Endothelial cell of umbilical vein (primary cell): ENCODE measurements at regions not wholly inside any gene's neighbourhood (a gene's known extent, or its start where the extent isn't known, plus 50 kb on each side); places are given as distances from the start of the nearest gene placed in this dataset.

Experiments
- BruUV-seq: library from RNA; stranded (reverse); fragments of 400-500 nt; replicated peaks from 2 replicates; lab custom pipeline; 2021; lab: Mats Ljungman, UMichigan
- CTCF ChIA-PET: fragments of 300-600, 350-600 bp; sonication (Branson Sonifier 250); formaldehyde crosslinking; loops from one replicate; lab custom pipeline; 2021; ENCODE audit warnings: antibody characterized with exemption, inconsistent platforms; lab: Charles Lee
- POLR2A ChIA-PET: fragments of 300-600, 350-600 bp; sonication (Branson Sonifier 250); formaldehyde crosslinking; loops from one replicate; lab custom pipeline; 2021; ENCODE audit warnings: antibody characterized with exemption, inconsistent platforms; lab: Charles Lee
- DNase-seq: peaks from one replicate; pipeline ENCODE4 v3.0.0-alpha.2; 2011; ENCODE audit warnings: low read depth, low spot score
- FAIRE-seq: peaks from 2 replicates; lab custom pipeline; 2011; peaks lifted over from hg19 to GRCh38; lab: Jason Lieb, UNC
- H2AFZ ChIP-seq: 2 replicates; pipeline ENCODE4 v1.6.0; 2012; ENCODE audit warnings: low read depth, low read length, control low read depth, inconsistent platforms
- H3K27ac ChIP-seq: 2 replicates; pipeline ENCODE4 v1.5.1; 2011; ENCODE audit warnings: low read depth, mild to moderate bottlenecking, control low read depth, low read length, moderate library complexity; ENCODE audit not compliant: insufficient read depth
- H3K27me3 ChIP-seq, 2 experiments: 2 replicates each; pipeline versions ENCODE4 v1.6.0 to v1.6.1; 2011; ENCODE audit warnings: low read length in 2 of 2, mixed read lengths in 1 of 2; ENCODE audit not compliant: control insufficient read depth in 2 of 2, insufficient read depth in 2 of 2
- H3K36me3 ChIP-seq, 2 experiments: 2 replicates in 1 of 2; 3 replicates in 1 of 2; pipeline ENCODE4 v1.5.1; 2011; ENCODE audit warnings: low read length in 2 of 2, mild to moderate bottlenecking in 1 of 2, moderate library complexity in 1 of 2; ENCODE audit not compliant: control insufficient read depth in 2 of 2, insufficient read depth in 2 of 2; ENCODE audit errors: extremely low read depth in 1 of 2
- H3K4me1 ChIP-seq: 3 replicates; pipeline ENCODE4 v1.5.1; 2011; ENCODE audit warnings: mild to moderate bottlenecking, low read length; ENCODE audit not compliant: control insufficient read depth, insufficient read depth; ENCODE audit errors: extremely low read depth
- H3K4me2 ChIP-seq: 2 replicates; pipeline ENCODE4 v1.6.1; 2011; ENCODE audit warnings: low read length, control low read depth, mixed read lengths; ENCODE audit not compliant: insufficient read depth
- H3K4me3 ChIP-seq, 3 experiments: fragments of 200-600 bp in 1 of 3; sonication (generic), shearing (Covaris generic) in 1 of 3; replicated peaks in 1 of 3; 2 replicates each; pipeline ENCODE4 v1.5.1; 2011 to 2016; ENCODE audit warnings: control low read depth in 3 of 3, low read length in 3 of 3, mild to moderate bottlenecking in 2 of 3, inconsistent platforms in 1 of 3, low read depth in 1 of 3, moderate library complexity in 1 of 3; ENCODE audit not compliant: insufficient read depth in 1 of 3
- H3K79me2 ChIP-seq: 2 replicates; pipeline ENCODE4 v1.6.0; 2012; ENCODE audit warnings: low read length, inconsistent platforms; ENCODE audit not compliant: control insufficient read depth, insufficient read depth
- H3K9ac ChIP-seq: replicated peaks from 2 replicates; pipeline ENCODE3; 2011; ENCODE audit warnings: low read length, control low read depth; ENCODE audit not compliant: insufficient read depth; ENCODE audit errors: extremely low read depth
- H3K9me1 ChIP-seq: replicated peaks from 3 replicates; pipeline ENCODE4 v1.6.0; 2011; ENCODE audit warnings: mild to moderate bottlenecking, low read length; ENCODE audit not compliant: control insufficient read depth, insufficient read depth; ENCODE audit errors: extremely low read depth
- H3K9me3 ChIP-seq: replicated peaks from 2 replicates; pipeline ENCODE4 v1.5.1; 2012; ENCODE audit warnings: low read length, inconsistent platforms; ENCODE audit not compliant: control insufficient read depth, insufficient read depth
- H4K20me1 ChIP-seq: replicated peaks from 2 replicates; pipeline ENCODE3; 2011; ENCODE audit warnings: mild to moderate bottlenecking, low read length; ENCODE audit not compliant: control insufficient read depth, insufficient read depth; ENCODE audit errors: extremely low read depth
- CTCF ChIP-seq, 2 donors: IDR thresholded peaks; 1 replicate in 1 of 2; 2 replicates in 1 of 2; pipeline ENCODE4 v1.5.1; 2011; ENCODE audit warnings: low read length in 2 of 2, mild to moderate bottlenecking in 2 of 2, moderate library complexity in 2 of 2, control low read depth in 1 of 2, inconsistent platforms in 1 of 2, low read depth in 1 of 2; ENCODE audit not compliant: insufficient read depth in 1 of 2; ENCODE audit errors: extremely low read depth in 1 of 2
- EZH2 ChIP-seq: IDR thresholded peaks from 2 replicates; pipeline ENCODE4 v1.6.1; 2012; ENCODE audit warnings: borderline replicate concordance, low read depth, mild to moderate bottlenecking, moderate library complexity, low read length, inconsistent platforms; ENCODE audit not compliant: severe bottlenecking
- FOS ChIP-seq: IDR thresholded peaks from 2 replicates; pipeline ENCODE4 v1.6.1; 2011; ENCODE audit warnings: mild to moderate bottlenecking, low read length, moderate library complexity, borderline replicate concordance; ENCODE audit not compliant: insufficient read depth
- GATA2 ChIP-seq: IDR thresholded peaks from 2 replicates; pipeline ENCODE4 v1.7.0; 2011; ENCODE audit warnings: low read depth, mild to moderate bottlenecking, moderate library complexity, mixed read lengths, low read length; ENCODE audit not compliant: insufficient read length, insufficient read depth
- JUN ChIP-seq: IDR thresholded peaks from 2 replicates; pipeline ENCODE4 v1.6.1; 2011; ENCODE audit warnings: borderline replicate concordance, low read depth; ENCODE audit not compliant: insufficient read length, insufficient read depth
- MAX ChIP-seq: IDR thresholded peaks from 2 replicates; pipeline ENCODE4 v1.6.1; 2011; ENCODE audit not compliant: insufficient read depth, insufficient read length
- MYC ChIP-seq: IDR thresholded peaks from one replicate; pipeline ENCODE4 v1.6.1; 2011; ENCODE audit warnings: mild to moderate bottlenecking, low read depth, low read length
- POLR2A ChIP-seq: IDR thresholded peaks from 2 replicates; pipeline ENCODE4 v1.6.1; 2012; ENCODE audit warnings: low read depth, mild to moderate bottlenecking, control low read depth, low read length
- POLR2AphosphoS5 ChIP-seq: IDR thresholded peaks from 2 replicates; pipeline ENCODE4 v1.6.1; 2012; ENCODE audit warnings: low read depth, mild to moderate bottlenecking, control low read depth, low read length, moderate library complexity; ENCODE audit not compliant: insufficient read depth
- dilution Hi-C: fragments of 300-500 bp; cut with MboI; formaldehyde crosslinking; loops from one replicate; pipeline ENCODE4 v1.15.0; 2019; ENCODE audit warnings: low sequenced_read_pairs; ENCODE audit not compliant: extremely low pct_ligation_motif_present
- intact Hi-C: fragments of 100-400 bp; cut with micrococcal nuclease; formaldehyde crosslinking; loops from one replicate; pipeline ENCODE4 v1.10.0; 2022

GRCh38 chr3:43960448-43960840 is 269.7 kb downstream of the ABHD5 start:
- Histone ChIP-seq H3K79me2 (no peaks in the 10 kb centered on the region), H3K9me3 (no peaks in the 10 kb centered on the region), H3K4me3 (no peak overlapping the region), H3K27ac (no peak overlapping the region), H2AFZ (no peak overlapping the region), H3K4me1 (no peaks in the 10 kb centered on the region), H3K9ac (no peak overlapping the region), H4K20me1 (no peaks in the 10 kb centered on the region), H3K36me3 (no peaks in the 10 kb centered on the region), H3K27me3 (peaks cover 2 to 3% of the 10 kb centered on the region in 2 experiments), H3K4me2 (no peak overlapping the region), H3K9me1 (no peaks in the 10 kb centered on the region)
- no TSS peak for BruUV-seq
- no peak for FAIRE-seq
- TF ChIP-seq POLR2A = no peak
- TF ChIP-seq GATA2 = no peak
- no peak for TF ChIP-seq FOS
- TF ChIP-seq CTCF (IDR thresholded peaks at IDR 0.05; ENCODE audit: extremely low read depth in 1 of 2, insufficient read depth in 1 of 2, low read depth in 1 of 2, low read length in 2 of 2) = no peak
- no peak for TF ChIP-seq MAX
- no peak for TF ChIP-seq POLR2AphosphoS5
- no peak for TF ChIP-seq JUN
- TF ChIP-seq MYC = no peak
- no peak for TF ChIP-seq EZH2
- intact Hi-C loops (no loop called here), dilution Hi-C loops (no loop called here)
- POLR2A ChIA-PET = interaction anchor here (0.6 kb wide), 1 partner anchor 66 kb away, joined by 3 read pairs; no protein-coding TSS in a partner anchor
- CTCF ChIA-PET = interaction anchor here (1.0 to 2.0 kb wide), 2 partner anchors 10 to 105 kb away, joined by 3 to 10 read pairs; no protein-coding TSS in a partner anchor
- no peak for DNase-seq
